ENCODE measurements at regions not wholly inside any gene's neighbourhood (a gene's known extent, or its start where the extent isn't known, plus 50 kb on each side); places are given as distances from the start of the nearest gene placed in this dataset.

- TF ChIP-seq, protein P1, sequence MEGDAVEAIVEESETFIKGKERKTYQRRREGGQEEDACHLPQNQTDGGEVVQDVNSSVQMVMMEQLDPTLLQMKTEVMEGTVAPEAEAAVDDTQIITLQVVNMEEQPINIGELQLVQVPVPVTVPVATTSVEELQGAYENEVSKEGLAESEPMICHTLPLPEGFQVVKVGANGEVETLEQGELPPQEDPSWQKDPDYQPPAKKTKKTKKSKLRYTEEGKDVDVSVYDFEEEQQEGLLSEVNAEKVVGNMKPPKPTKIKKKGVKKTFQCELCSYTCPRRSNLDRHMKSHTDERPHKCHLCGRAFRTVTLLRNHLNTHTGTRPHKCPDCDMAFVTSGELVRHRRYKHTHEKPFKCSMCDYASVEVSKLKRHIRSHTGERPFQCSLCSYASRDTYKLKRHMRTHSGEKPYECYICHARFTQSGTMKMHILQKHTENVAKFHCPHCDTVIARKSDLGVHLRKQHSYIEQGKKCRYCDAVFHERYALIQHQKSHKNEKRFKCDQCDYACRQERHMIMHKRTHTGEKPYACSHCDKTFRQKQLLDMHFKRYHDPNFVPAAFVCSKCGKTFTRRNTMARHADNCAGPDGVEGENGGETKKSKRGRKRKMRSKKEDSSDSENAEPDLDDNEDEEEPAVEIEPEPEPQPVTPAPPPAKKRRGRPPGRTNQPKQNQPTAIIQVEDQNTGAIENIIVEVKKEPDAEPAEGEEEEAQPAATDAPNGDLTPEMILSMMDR (IDR thresholded peaks at IDR 0.05): no peak
- no peak for TF ChIP-seq POLR2A (IDR thresholded peaks at IDR 0.05)
These were observed 105.6 kb upstream of the HABP2 start for GRCh38 chr10:113447278-113447677.
